HG02610 (cell line): ENCODE measurements at regions not wholly inside any gene's neighbourhood (a gene's known extent, or its start where the extent isn't known, plus 50 kb on each side); places are given as distances from the start of the nearest gene placed in this dataset.
"Not testable (repeated sequence)": the region's sequence is repeated elsewhere in the genome, so short reads cannot be mapped to it uniquely, and the experiment has no call there.

Experiments used
- ATAC-seq: cut with Tn5 transposase; IDR thresholded peaks from one replicate; pipeline ENCODE4 v1.9.1; 2021; ENCODE audit warnings: mild to moderate bottlenecking, moderate library complexity; ENCODE audit not compliant: unreplicated experiment

- ATAC-seq: no peak
These were observed 87.3 kb upstream of the PRR23C start for GRCh38 chr3:139131951-139132350.

GRCh38 chr3:139132976-139133375 lies 88.3 kb upstream of the PRR23C start:
- no peak for ATAC-seq

GRCh38 chr3:139134678-139135372 lies 90.1 kb upstream of the PRR23C start:
- no peak for ATAC-seq

- no peak for ATAC-seq
These were observed 91.0 kb upstream of the PRR23C start for GRCh38 chr3:139135657-139136056.

- ATAC-seq: no peak
These were observed 91.9 kb upstream of the PRR23C start for GRCh38 chr3:139136469-139137202.

GRCh38 chr3:139140553-139140952 lies 95.9 kb upstream of the PRR23C start:
- ATAC-seq: no peak

- ATAC-seq: not testable (repeated sequence)
These were observed 101.3 kb upstream of the PRR23C start for GRCh38 chr3:139145980-139146379.

- no peak for ATAC-seq
These were observed 106.8 kb upstream of the PRR23C start for GRCh38 chr3:139151530-139151929.

GRCh38 chr3:139153434-139153833 lies 108.7 kb upstream of the PRR23C start:
- ATAC-seq: not testable (repeated sequence)

- no peak for ATAC-seq
These were observed 112.7 kb upstream of the PRR23C start for GRCh38 chr3:139157161-139157932.

GRCh38 chr3:139159356-139159755 lies 114.7 kb upstream of the PRR23C start:
- no peak for ATAC-seq

- ATAC-seq: peak; percentile 56
These were observed 128.8 kb upstream of the PRR23C start for GRCh38 chr3:139173372-139174108.

GRCh38 chr3:139180489-139180888 lies 135.8 kb upstream of the PRR23C start:
- ATAC-seq: no peak

GRCh38 chr3:139182143-139182542 lies 137.5 kb upstream of the PRR23C start:
- no peak for ATAC-seq

- ATAC-seq: no peak
These were observed 137.9 kb upstream of the PRR23C start for GRCh38 chr3:139182598-139182997.

- ATAC-seq: no peak
These were observed 140.8 kb upstream of the PRR23C start for GRCh38 chr3:139185527-139185926.

- no peak for ATAC-seq
These were observed 142.5 kb upstream of the PRR23C start for GRCh38 chr3:139187154-139187553.

GRCh38 chr3:139187648-139188047 lies 143.0 kb upstream of the PRR23C start:
- no peak for ATAC-seq

- no peak for ATAC-seq
These were observed 145.3 kb upstream of the PRR23C start for GRCh38 chr3:139189943-139190342.

GRCh38 chr3:139194421-139194820 lies 149.4 kb upstream of the MRPS22 start:
- not testable (repeated sequence) for ATAC-seq

GRCh38 chr3:139196146-139196545 lies 147.7 kb upstream of the MRPS22 start:
- not testable (repeated sequence) for ATAC-seq
